ENCODE measurements at regions not wholly inside any gene's neighbourhood (a gene's known extent, or its start where the extent isn't known, plus 50 kb on each side); places are given as distances from the start of the nearest gene placed in this dataset.

DNA sequence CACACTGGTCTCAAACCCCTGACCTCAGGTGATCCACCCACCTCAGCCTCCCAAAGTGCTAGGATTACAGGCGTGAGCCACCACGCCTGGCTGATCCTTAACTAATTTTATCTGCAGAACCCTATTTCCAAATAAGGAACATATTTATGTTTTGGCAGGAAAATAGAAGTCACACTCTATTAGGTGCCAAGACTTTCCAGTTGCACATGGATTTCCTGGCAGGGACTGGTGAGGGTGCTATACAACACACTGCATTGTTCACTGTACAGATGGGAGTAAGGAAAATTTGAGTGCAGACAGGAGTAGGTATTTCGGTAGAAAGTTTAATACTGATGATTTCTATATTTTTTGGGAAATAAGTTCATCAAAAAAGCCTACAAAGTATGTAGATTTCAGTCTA, 605.3 kb upstream of the B3GALT2 start:
- Histone ChIP-seq H3K9me3 (ENCODE audit: low read length) (no peaks in the 10 kb centered on the region), H4K20me1 (ENCODE audit: insufficient read depth, low read length) (no peaks in the 10 kb centered on the region), H3K79me2 (ENCODE audit: insufficient read depth, low read depth, low read length) (no peaks in the 10 kb centered on the region), H3K4me1 (ENCODE audit: insufficient read depth, low read length, poor library complexity, severe bottlenecking) (no peaks in the 10 kb centered on the region), H3K4me2 (ENCODE audit: low read length) (no peak overlapping the region), H3K36me3 (ENCODE audit: insufficient read depth, low read length) (no peaks in the 10 kb centered on the region), H3K9me2 (ENCODE audit: insufficient read depth, low read length) (no peaks in the 10 kb centered on the region), H3K27ac (ENCODE audit: low read depth, low read length, poor library complexity, severe bottlenecking) (no peak overlapping the region), H3K4me3 (ENCODE audit: low read depth, low read length, poor library complexity, severe bottlenecking) (no peak overlapping the region), H2AFZ (ENCODE audit: low read length) (no peak overlapping the region)
- CTCF ChIA-PET (ENCODE audit: unreplicated experiment): no interaction called here
- intact Hi-C loops (cut with micrococcal nuclease; ENCODE audit: unreplicated experiment): no loop called here
- POLR2A ChIA-PET: no interaction called here
- TF ChIP-seq, protein P1, sequence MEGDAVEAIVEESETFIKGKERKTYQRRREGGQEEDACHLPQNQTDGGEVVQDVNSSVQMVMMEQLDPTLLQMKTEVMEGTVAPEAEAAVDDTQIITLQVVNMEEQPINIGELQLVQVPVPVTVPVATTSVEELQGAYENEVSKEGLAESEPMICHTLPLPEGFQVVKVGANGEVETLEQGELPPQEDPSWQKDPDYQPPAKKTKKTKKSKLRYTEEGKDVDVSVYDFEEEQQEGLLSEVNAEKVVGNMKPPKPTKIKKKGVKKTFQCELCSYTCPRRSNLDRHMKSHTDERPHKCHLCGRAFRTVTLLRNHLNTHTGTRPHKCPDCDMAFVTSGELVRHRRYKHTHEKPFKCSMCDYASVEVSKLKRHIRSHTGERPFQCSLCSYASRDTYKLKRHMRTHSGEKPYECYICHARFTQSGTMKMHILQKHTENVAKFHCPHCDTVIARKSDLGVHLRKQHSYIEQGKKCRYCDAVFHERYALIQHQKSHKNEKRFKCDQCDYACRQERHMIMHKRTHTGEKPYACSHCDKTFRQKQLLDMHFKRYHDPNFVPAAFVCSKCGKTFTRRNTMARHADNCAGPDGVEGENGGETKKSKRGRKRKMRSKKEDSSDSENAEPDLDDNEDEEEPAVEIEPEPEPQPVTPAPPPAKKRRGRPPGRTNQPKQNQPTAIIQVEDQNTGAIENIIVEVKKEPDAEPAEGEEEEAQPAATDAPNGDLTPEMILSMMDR (conservative IDR thresholded peaks at IDR 0.05; ENCODE audit: low read length): no peak
- TF ChIP-seq EZH2phosphoT487 (IDR thresholded peaks at IDR 0.05; ENCODE audit: borderline replicate concordance, low read depth, low read length): no peak
- DNase-seq (ENCODE audit: low spot score): no peak
- BruUV-seq (replicated peaks): no TSS peak

DNA sequence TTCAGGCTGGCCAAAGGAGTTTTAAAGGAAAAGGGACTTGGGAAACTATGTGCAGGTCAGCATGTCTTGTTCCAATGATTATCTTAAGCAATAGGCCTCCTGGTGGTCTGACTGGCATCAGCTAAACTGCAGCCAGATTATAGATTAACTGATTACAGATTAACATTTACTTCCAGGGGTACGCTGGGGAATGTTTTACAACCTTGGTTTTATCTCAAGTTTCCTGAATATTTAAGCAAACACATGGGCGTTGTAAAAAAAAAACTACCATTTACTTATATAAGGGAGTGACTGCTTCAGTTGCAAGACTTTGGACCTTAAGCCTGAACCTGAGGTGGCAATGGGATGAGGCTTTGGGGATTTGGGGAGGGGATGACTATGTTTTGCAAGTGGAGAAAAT, 600.6 kb upstream of the B3GALT2 start:
- no peak overlapping the region for H2AFZ ChIP-seq (ENCODE audit: low read length)
- H3K4me2 ChIP-seq (ENCODE audit: low read length): no peak overlapping the region
- H3K9me3 ChIP-seq (ENCODE audit: low read length): no peaks in the 10 kb centered on the region
- no peak for TF ChIP-seq EZH2phosphoT487 (IDR thresholded peaks at IDR 0.05; ENCODE audit: borderline replicate concordance, low read depth, low read length)
- TF ChIP-seq, protein P1 (conservative IDR thresholded peaks at IDR 0.05; ENCODE audit: low read length): no peak
- no peak for DNase-seq (ENCODE audit: low spot score)
- H3K4me1 ChIP-seq (ENCODE audit: insufficient read depth, low read length, poor library complexity, severe bottlenecking): no peaks in the 10 kb centered on the region
- ChIA-PET POLR2A (no interaction called here), CTCF (ENCODE audit: unreplicated experiment) (no interaction called here)
- no peaks in the 10 kb centered on the region for H3K79me2 ChIP-seq (ENCODE audit: insufficient read depth, low read depth, low read length)
- no peak overlapping the region for H3K27ac ChIP-seq (ENCODE audit: low read depth, low read length, poor library complexity, severe bottlenecking)
- BruUV-seq (replicated peaks): no TSS peak
- no peaks in the 10 kb centered on the region for H4K20me1 ChIP-seq (ENCODE audit: insufficient read depth, low read length)
- no peaks in the 10 kb centered on the region for H3K36me3 ChIP-seq (ENCODE audit: insufficient read depth, low read length)
- no peak overlapping the region for H3K4me3 ChIP-seq (ENCODE audit: low read depth, low read length, poor library complexity, severe bottlenecking)
- no peaks in the 10 kb centered on the region for H3K9me2 ChIP-seq (ENCODE audit: insufficient read depth, low read length)
- intact Hi-C loops (cut with micrococcal nuclease; ENCODE audit: unreplicated experiment): no loop called here

DNA sequence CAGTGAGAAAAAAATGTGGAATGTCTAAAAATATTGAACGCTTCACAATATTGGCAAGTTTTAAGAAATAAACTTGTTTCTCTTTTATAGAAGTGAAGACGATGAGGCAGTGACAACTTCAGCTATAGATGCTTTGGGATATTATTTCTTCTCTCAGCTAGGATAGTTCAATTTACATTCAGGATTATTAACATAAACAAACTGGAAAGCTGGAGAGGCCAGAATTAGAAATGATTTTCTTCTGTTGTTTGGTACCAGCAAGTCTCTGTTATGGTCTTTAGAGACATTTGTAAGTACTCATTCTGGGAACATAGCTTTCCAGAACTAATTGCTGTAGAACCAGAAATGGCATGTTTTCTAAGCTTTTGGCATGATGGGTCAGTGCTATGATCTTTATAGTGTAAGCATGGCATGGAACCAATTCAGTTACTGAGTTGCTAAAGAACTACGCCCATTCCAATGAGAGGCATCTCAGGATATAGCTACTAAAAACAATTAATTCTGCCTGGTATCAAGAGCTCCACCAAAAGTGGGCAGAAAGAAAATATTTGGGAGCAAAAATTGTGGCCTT, 599.5 kb upstream of the B3GALT2 start:
- DNase-seq (ENCODE audit: low spot score): no peak
- Histone ChIP-seq H3K9me3 (ENCODE audit: low read length) (no peaks in the 10 kb centered on the region), H3K4me3 (ENCODE audit: low read depth, low read length, poor library complexity, severe bottlenecking) (no peak overlapping the region), H3K36me3 (ENCODE audit: insufficient read depth, low read length) (no peaks in the 10 kb centered on the region), H3K4me2 (ENCODE audit: low read length) (no peak overlapping the region), H3K27ac (ENCODE audit: low read depth, low read length, poor library complexity, severe bottlenecking) (no peak overlapping the region), H4K20me1 (ENCODE audit: insufficient read depth, low read length) (no peaks in the 10 kb centered on the region), H3K79me2 (ENCODE audit: insufficient read depth, low read depth, low read length) (no peaks in the 10 kb centered on the region), H3K4me1 (ENCODE audit: insufficient read depth, low read length, poor library complexity, severe bottlenecking) (no peaks in the 10 kb centered on the region), H2AFZ (ENCODE audit: low read length) (no peak overlapping the region), H3K9me2 (ENCODE audit: insufficient read depth, low read length) (no peaks in the 10 kb centered on the region)
- intact Hi-C loops (cut with micrococcal nuclease; ENCODE audit: unreplicated experiment): no loop called here
- BruUV-seq (replicated peaks): no TSS peak
- TF ChIP-seq, protein P1 (conservative IDR thresholded peaks at IDR 0.05; ENCODE audit: low read length): no peak
- no peak for TF ChIP-seq EZH2phosphoT487 (IDR thresholded peaks at IDR 0.05; ENCODE audit: borderline replicate concordance, low read depth, low read length)
- CTCF ChIA-PET (ENCODE audit: unreplicated experiment): no interaction called here
- POLR2A ChIA-PET: no interaction called here
